Body of pancreas (tissue), 4 donors: ENCODE measurements at regions not wholly inside any gene's neighbourhood (a gene's known extent, or its start where the extent isn't known, plus 50 kb on each side); places are given as distances from the start of the nearest gene placed in this dataset.

Experiments
- POLR2A ChIP-seq, 3 donors: fragments of 450-650 bp; IDR thresholded peaks; one replicate each; pipeline ENCODE4 v1.6.1; 2016; ENCODE audit warnings: antibody characterized with exemption in 3 of 3, mild to moderate bottlenecking in 2 of 3
- TF ChIP-seq, protein P1 (sequence below), 7 experiments: fragments of 450-650 bp in 4 of 7; fragments of 200-600 bp in 3 of 7; sonication (generic) in 3 of 7; IDR thresholded peaks; one replicate each; pipeline ENCODE4 v1.5.1; 2016 to 2019; ENCODE audit warnings: antibody characterized with exemption in 7 of 7

DNA sequence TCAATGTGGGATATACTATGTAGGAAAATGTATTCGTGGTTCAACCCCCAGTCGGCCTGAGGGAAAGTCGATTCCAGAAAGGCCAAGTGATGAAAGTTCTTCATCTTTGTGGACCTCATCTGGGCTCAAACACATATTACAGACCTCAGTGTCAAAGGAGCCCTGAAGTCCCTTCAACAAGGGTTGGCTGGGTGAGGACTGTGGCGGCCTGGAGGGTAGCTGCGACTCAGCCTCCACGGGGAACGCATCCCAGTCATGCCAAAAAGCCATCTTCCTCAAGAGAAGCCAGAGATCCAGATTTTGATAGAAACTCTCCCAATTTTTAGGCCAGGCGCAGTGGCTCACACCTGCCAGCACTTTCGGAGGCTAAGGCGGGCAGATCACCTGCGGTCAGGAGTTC lies 158.6 kb upstream of the PTPN1 start:
- TF ChIP-seq, protein P1, sequence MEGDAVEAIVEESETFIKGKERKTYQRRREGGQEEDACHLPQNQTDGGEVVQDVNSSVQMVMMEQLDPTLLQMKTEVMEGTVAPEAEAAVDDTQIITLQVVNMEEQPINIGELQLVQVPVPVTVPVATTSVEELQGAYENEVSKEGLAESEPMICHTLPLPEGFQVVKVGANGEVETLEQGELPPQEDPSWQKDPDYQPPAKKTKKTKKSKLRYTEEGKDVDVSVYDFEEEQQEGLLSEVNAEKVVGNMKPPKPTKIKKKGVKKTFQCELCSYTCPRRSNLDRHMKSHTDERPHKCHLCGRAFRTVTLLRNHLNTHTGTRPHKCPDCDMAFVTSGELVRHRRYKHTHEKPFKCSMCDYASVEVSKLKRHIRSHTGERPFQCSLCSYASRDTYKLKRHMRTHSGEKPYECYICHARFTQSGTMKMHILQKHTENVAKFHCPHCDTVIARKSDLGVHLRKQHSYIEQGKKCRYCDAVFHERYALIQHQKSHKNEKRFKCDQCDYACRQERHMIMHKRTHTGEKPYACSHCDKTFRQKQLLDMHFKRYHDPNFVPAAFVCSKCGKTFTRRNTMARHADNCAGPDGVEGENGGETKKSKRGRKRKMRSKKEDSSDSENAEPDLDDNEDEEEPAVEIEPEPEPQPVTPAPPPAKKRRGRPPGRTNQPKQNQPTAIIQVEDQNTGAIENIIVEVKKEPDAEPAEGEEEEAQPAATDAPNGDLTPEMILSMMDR (IDR thresholded peaks at IDR 0.05), result no peak
- TF ChIP-seq POLR2A (IDR thresholded peaks at IDR 0.05), result no peak
